ENCODE measurements at regions not wholly inside any gene's neighbourhood (a gene's known extent, or its start where the extent isn't known, plus 50 kb on each side); places are given as distances from the start of the nearest gene placed in this dataset.

- TF ChIP-seq EP300 (IDR thresholded peaks at IDR 0.05), result no peak
- no peak for TF ChIP-seq CTCF (IDR thresholded peaks at IDR 0.05)
- no peak for TF ChIP-seq POLR2AphosphoS5 (IDR thresholded peaks at IDR 0.05)
- TF ChIP-seq POLR2A (IDR thresholded peaks at IDR 0.05), result no peak
- intact Hi-C loops (cut with DNase I), result no loop called here
- DNase-seq, result no peak
- no peaks in the 10 kb centered on the region for H3K27me3 ChIP-seq
- 52 to 73% methylated on average over 16 of the region's 16 CpGs for WGBS, 2 donors
- no peak overlapping the region for H3K4me3 ChIP-seq
- H3K9me3 ChIP-seq, result no peaks in the 10 kb centered on the region
- H3K36me3 ChIP-seq, result no peaks in the 10 kb centered on the region
- no peaks in the 10 kb centered on the region for H3K4me1 ChIP-seq
- no peak overlapping the region for H3K27ac ChIP-seq
Measured at GRCh38 chr3:139281522-139282196, 62.2 kb upstream of the MRPS22 start.

- no peak overlapping the region for H3K27ac ChIP-seq
- WGBS, 2 donors, result 82 to 87% methylated on average over 4 of the region's 4 CpGs
- intact Hi-C loops (cut with DNase I), result no loop called here
- H3K9me3 ChIP-seq, result no peaks in the 10 kb centered on the region
- H3K27me3 ChIP-seq, result no peaks in the 10 kb centered on the region
- no peak for TF ChIP-seq POLR2A (IDR thresholded peaks at IDR 0.05)
- no peak for TF ChIP-seq CTCF (IDR thresholded peaks at IDR 0.05)
- TF ChIP-seq EP300 (IDR thresholded peaks at IDR 0.05), result no peak
- TF ChIP-seq POLR2AphosphoS5 (IDR thresholded peaks at IDR 0.05), result no peak
- no peaks in the 10 kb centered on the region for H3K36me3 ChIP-seq
- H3K4me1 ChIP-seq, result no peaks in the 10 kb centered on the region
- DNase-seq, result no peak
- H3K4me3 ChIP-seq, result no peak overlapping the region
Measured at GRCh38 chr3:139283301-139283700, 60.5 kb upstream of the MRPS22 start.

- no peak for DNase-seq
- H3K4me1 ChIP-seq, result no peaks in the 10 kb centered on the region
- H3K36me3 ChIP-seq, result no peaks in the 10 kb centered on the region
- H3K27me3 ChIP-seq, result no peaks in the 10 kb centered on the region
- TF ChIP-seq CTCF (IDR thresholded peaks at IDR 0.05), result no peak
- TF ChIP-seq POLR2AphosphoS5 (IDR thresholded peaks at IDR 0.05), result no peak
- no peak for TF ChIP-seq EP300 (IDR thresholded peaks at IDR 0.05)
- no peak for TF ChIP-seq POLR2A (IDR thresholded peaks at IDR 0.05)
- 82 to 83% methylated on average over 4 of the region's 4 CpGs for WGBS, 2 donors
- no peaks in the 10 kb centered on the region for H3K9me3 ChIP-seq
- H3K27ac ChIP-seq, result no peak overlapping the region
- intact Hi-C loops (cut with DNase I), result no loop called here
- H3K4me3 ChIP-seq, result no peak overlapping the region
Measured at GRCh38 chr3:139284221-139284620, 59.6 kb upstream of the MRPS22 start.

GRCh38 chr3:139285691-139286090 lies 58.1 kb upstream of the MRPS22 start:
- DNase-seq, result no peak
- Histone ChIP-seq H3K27me3 (no peaks in the 10 kb centered on the region), H3K4me1 (no peaks in the 10 kb centered on the region), H3K36me3 (no peaks in the 10 kb centered on the region), H3K27ac (no peak overlapping the region), H3K9me3 (no peaks in the 10 kb centered on the region), H3K4me3 (no peak overlapping the region)
- intact Hi-C loops (cut with DNase I), result no loop called here
- TF ChIP-seq CTCF (IDR thresholded peaks at IDR 0.05) (no peak), POLR2AphosphoS5 (IDR thresholded peaks at IDR 0.05) (no peak), EP300 (IDR thresholded peaks at IDR 0.05) (no peak), POLR2A (IDR thresholded peaks at IDR 0.05) (no peak)
- WGBS, 2 donors, result 73 to 75% methylated on average over 2 of the region's 2 CpGs

GRCh38 chr3:139286241-139286640 lies 57.6 kb upstream of the MRPS22 start:
- no peak for DNase-seq
- no peak overlapping the region for H3K27ac ChIP-seq

More at GRCh38 chr3:139286241-139286640, 57.6 kb upstream of the MRPS22 start:
- Histone ChIP-seq H3K27me3 (no peaks in the 10 kb centered on the region), H3K4me3 (no peak overlapping the region), H3K36me3 (no peaks in the 10 kb centered on the region), H3K9me3 (no peaks in the 10 kb centered on the region), H3K4me1 (no peaks in the 10 kb centered on the region)
- intact Hi-C loops (cut with DNase I), result no loop called here
- no peak for TF ChIP-seq EP300 (IDR thresholded peaks at IDR 0.05)
- TF ChIP-seq CTCF (IDR thresholded peaks at IDR 0.05), result no peak
- TF ChIP-seq POLR2A (IDR thresholded peaks at IDR 0.05), result no peak
- TF ChIP-seq POLR2AphosphoS5 (IDR thresholded peaks at IDR 0.05), result no peak
- 52 to 72% methylated on average over 5 of the region's 5 CpGs for WGBS, 2 donors

All from sigmoid colon (tissue), 6 donors.